Uterus (tissue), 2 donors: ENCODE measurements at regions not wholly inside any gene's neighbourhood (a gene's known extent, or its start where the extent isn't known, plus 50 kb on each side); places are given as distances from the start of the nearest gene placed in this dataset.

Source experiments
- POLR2A ChIP-seq, 2 donors: fragments of 450-650 bp; IDR thresholded peaks; one replicate each; pipeline ENCODE4 v1.6.1; 2016; ENCODE audit warnings: antibody characterized with exemption in 2 of 2, mild to moderate bottlenecking in 1 of 2, moderate library complexity in 1 of 2
- TF ChIP-seq, protein P1 (sequence below), 4 experiments: fragments of 200-600 bp in 2 of 4; fragments of 450-650 bp in 2 of 4; sonication (generic) in 2 of 4; IDR thresholded peaks; one replicate each; pipeline ENCODE4 v1.5.1; 2016 to 2019; ENCODE audit warnings: antibody characterized with exemption in 4 of 4, mild to moderate bottlenecking in 2 of 4, moderate library complexity in 1 of 4

DNA sequence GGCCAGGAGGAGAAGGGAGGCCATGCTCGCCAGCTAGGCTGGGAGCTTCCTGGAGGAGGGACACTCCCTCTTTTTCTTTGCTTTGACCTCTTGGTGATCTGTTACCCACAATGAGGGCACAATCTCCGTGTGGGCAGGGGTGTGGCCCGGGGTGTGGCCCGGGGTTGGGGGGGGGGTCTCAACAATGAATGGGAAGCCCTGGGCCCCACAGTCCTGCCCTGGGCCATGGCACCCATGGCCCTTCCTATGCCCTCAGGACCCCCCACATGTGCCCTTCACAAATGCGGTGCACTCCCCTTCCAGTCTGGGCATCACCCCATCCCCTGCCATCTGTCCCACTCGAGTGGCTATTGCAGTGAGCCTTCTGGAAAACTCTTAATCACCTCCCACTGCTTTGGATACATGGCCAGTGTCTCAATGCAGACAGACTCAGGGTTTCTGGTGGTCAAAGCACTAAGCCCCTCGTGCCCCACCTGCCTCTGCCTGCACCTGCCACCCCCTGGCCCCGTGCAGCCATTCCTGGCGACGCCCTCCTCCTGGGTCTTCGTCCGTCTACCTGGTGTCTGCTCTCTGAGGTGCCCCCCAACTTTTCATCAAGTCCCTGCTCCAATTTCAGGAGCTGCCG lies 611.3 kb downstream of the TBC1D22A start:
- TF ChIP-seq, protein P1, sequence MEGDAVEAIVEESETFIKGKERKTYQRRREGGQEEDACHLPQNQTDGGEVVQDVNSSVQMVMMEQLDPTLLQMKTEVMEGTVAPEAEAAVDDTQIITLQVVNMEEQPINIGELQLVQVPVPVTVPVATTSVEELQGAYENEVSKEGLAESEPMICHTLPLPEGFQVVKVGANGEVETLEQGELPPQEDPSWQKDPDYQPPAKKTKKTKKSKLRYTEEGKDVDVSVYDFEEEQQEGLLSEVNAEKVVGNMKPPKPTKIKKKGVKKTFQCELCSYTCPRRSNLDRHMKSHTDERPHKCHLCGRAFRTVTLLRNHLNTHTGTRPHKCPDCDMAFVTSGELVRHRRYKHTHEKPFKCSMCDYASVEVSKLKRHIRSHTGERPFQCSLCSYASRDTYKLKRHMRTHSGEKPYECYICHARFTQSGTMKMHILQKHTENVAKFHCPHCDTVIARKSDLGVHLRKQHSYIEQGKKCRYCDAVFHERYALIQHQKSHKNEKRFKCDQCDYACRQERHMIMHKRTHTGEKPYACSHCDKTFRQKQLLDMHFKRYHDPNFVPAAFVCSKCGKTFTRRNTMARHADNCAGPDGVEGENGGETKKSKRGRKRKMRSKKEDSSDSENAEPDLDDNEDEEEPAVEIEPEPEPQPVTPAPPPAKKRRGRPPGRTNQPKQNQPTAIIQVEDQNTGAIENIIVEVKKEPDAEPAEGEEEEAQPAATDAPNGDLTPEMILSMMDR (IDR thresholded peaks at IDR 0.05) = no peak
- no peak for TF ChIP-seq POLR2A (IDR thresholded peaks at IDR 0.05)
